Activated CD4-positive, alpha-beta memory T cell treated with anti-CD3 and anti-CD28 coated beads, Interleukin-2, amount 10 ng/mL, durations not matched to agents 7 days and 5 days (primary cell): ENCODE measurements at regions not wholly inside any gene's neighbourhood (a gene's known extent, or its start where the extent isn't known, plus 50 kb on each side); places are given as distances from the start of the nearest gene placed in this dataset.

Experiments
- CTCF ChIA-PET: fragments of 350-600 bp; sonication (Branson Sonifier 250); formaldehyde crosslinking; loops from one replicate; lab custom pipeline; 2021; ENCODE audit warnings: antibody characterized with exemption, inconsistent platforms; lab: Charles Lee
- POLR2A ChIA-PET: fragments of 350-600 bp; sonication (Branson Sonifier 250); formaldehyde crosslinking; loops from one replicate; lab custom pipeline; 2021; ENCODE audit warnings: antibody characterized with exemption; lab: Charles Lee
- DNase-seq: peaks from one replicate; pipeline ENCODE4 v3.0.0-alpha.2; 2020
- H3K27ac Mint-ChIP-seq: one replicate; pipeline ENCODE4 v1.8.0; 2021; ENCODE audit warnings: mild to moderate bottlenecking, mixed read lengths
- H3K27me3 Mint-ChIP-seq: one replicate; pipeline ENCODE4 v1.8.0; 2021; ENCODE audit warnings: mixed read lengths
- H3K36me3 Mint-ChIP-seq: one replicate; pipeline ENCODE4 v1.8.0; 2021; ENCODE audit warnings: low read depth, mixed read lengths
- H3K4me1 Mint-ChIP-seq: one replicate; pipeline ENCODE4 v1.8.0; 2021; ENCODE audit warnings: mixed read lengths
- H3K4me3 Mint-ChIP-seq: one replicate; pipeline ENCODE4 v1.8.0; 2021; ENCODE audit warnings: mild to moderate bottlenecking, mixed read lengths
- H3K9me3 Mint-ChIP-seq: one replicate; pipeline ENCODE4 v1.8.0; 2021; ENCODE audit warnings: mixed read lengths

- DNase-seq = no peak
- H3K4me1 Mint-ChIP-seq = no peaks in the 10 kb centered on the region
- CTCF ChIA-PET = no interaction called here
- H3K36me3 Mint-ChIP-seq = no peaks in the 10 kb centered on the region
- H3K27me3 Mint-ChIP-seq = no peaks in the 10 kb centered on the region
- no peak overlapping the region for H3K27ac Mint-ChIP-seq
- no peaks in the 10 kb centered on the region for H3K9me3 Mint-ChIP-seq
- POLR2A ChIA-PET = no interaction called here
- no peak overlapping the region for H3K4me3 Mint-ChIP-seq
Observed at GRCh38 chr16:85206472-85207356, 94.4 kb upstream of the CIBAR2 start.

- CTCF ChIA-PET = no interaction called here
- no peaks in the 10 kb centered on the region for H3K9me3 Mint-ChIP-seq
Observed at GRCh38 chr16:85207357-85207921, 95.2 kb upstream of the CIBAR2 start.

GRCh38 chr16:85208181-85208580, 95.9 kb upstream of the CIBAR2 start:
- H3K4me1 Mint-ChIP-seq = no peaks in the 10 kb centered on the region
- no peak overlapping the region for H3K27ac Mint-ChIP-seq
- H3K27me3 Mint-ChIP-seq = no peaks in the 10 kb centered on the region
- no peaks in the 10 kb centered on the region for H3K36me3 Mint-ChIP-seq
- CTCF ChIA-PET = no interaction called here
- no peaks in the 10 kb centered on the region for H3K9me3 Mint-ChIP-seq
- POLR2A ChIA-PET = no interaction called here
- DNase-seq = no peak
- H3K4me3 Mint-ChIP-seq = no peak overlapping the region

More at GRCh38 chr16:85207357-85207921, 95.2 kb upstream of the CIBAR2 start:
- Mint-ChIP-seq H3K4me1 (no peaks in the 10 kb centered on the region), H3K27ac (no peak overlapping the region), H3K4me3 (no peak overlapping the region), H3K36me3 (no peaks in the 10 kb centered on the region), H3K27me3 (no peaks in the 10 kb centered on the region)
- DNase-seq = no peak
- POLR2A ChIA-PET = no interaction called here

- Mint-ChIP-seq H3K9me3 (no peaks in the 10 kb centered on the region), H3K36me3 (no peaks in the 10 kb centered on the region), H3K27me3 (no peaks in the 10 kb centered on the region), H3K27ac (no peak overlapping the region), H3K4me1 (no peaks in the 10 kb centered on the region), H3K4me3 (no peak overlapping the region)
- ChIA-PET CTCF (no interaction called here), POLR2A (no interaction called here)
- no peak for DNase-seq
Observed at GRCh38 chr16:85208643-85209520, 96.6 kb upstream of the CIBAR2 start.

GRCh38 chr16:85209526-85210121, 97.4 kb upstream of the CIBAR2 start:
- Mint-ChIP-seq H3K9me3 (no peaks in the 10 kb centered on the region), H3K4me1 (no peaks in the 10 kb centered on the region), H3K27ac (no peak overlapping the region), H3K36me3 (no peaks in the 10 kb centered on the region), H3K4me3 (no peak overlapping the region), H3K27me3 (no peaks in the 10 kb centered on the region)
- ChIA-PET CTCF (no interaction called here), POLR2A (no interaction called here)
- no peak for DNase-seq

- Mint-ChIP-seq H3K36me3 (no peaks in the 10 kb centered on the region), H3K9me3 (no peaks in the 10 kb centered on the region), H3K4me3 (no peak overlapping the region), H3K27ac (no peak overlapping the region), H3K27me3 (no peaks in the 10 kb centered on the region), H3K4me1 (no peaks in the 10 kb centered on the region)
- POLR2A ChIA-PET = no interaction called here
- no peak for DNase-seq
- CTCF ChIA-PET = no interaction called here
Observed at GRCh38 chr16:85210423-85211169, 98.3 kb upstream of the CIBAR2 start.

- CTCF ChIA-PET = no interaction called here
- H3K27me3 Mint-ChIP-seq = no peaks in the 10 kb centered on the region
- POLR2A ChIA-PET = no interaction called here
- H3K4me1 Mint-ChIP-seq = no peaks in the 10 kb centered on the region
- H3K27ac Mint-ChIP-seq = no peak overlapping the region
- DNase-seq = no peak
- no peaks in the 10 kb centered on the region for H3K9me3 Mint-ChIP-seq
- H3K36me3 Mint-ChIP-seq = no peaks in the 10 kb centered on the region
- no peak overlapping the region for H3K4me3 Mint-ChIP-seq
Observed at GRCh38 chr16:85211271-85211801, 99.1 kb upstream of the CIBAR2 start.

- H3K9me3 Mint-ChIP-seq = no peaks in the 10 kb centered on the region
- H3K27me3 Mint-ChIP-seq = no peaks in the 10 kb centered on the region
- H3K4me3 Mint-ChIP-seq = no peak overlapping the region
- ChIA-PET CTCF (no interaction called here), POLR2A (no interaction called here)
- no peaks in the 10 kb centered on the region for H3K36me3 Mint-ChIP-seq
- no peak for DNase-seq
- H3K4me1 Mint-ChIP-seq = no peaks in the 10 kb centered on the region
- H3K27ac Mint-ChIP-seq = no peak overlapping the region
Observed at GRCh38 chr16:85213926-85214675, 101.8 kb upstream of the CIBAR2 start.

GRCh38 chr16:85215478-85216118, 103.3 kb upstream of the CIBAR2 start:
- ChIA-PET CTCF (no interaction called here), POLR2A (no interaction called here)
- no peaks in the 10 kb centered on the region for H3K27me3 Mint-ChIP-seq
- H3K4me1 Mint-ChIP-seq = no peaks in the 10 kb centered on the region
- no peak overlapping the region for H3K4me3 Mint-ChIP-seq
- no peaks in the 10 kb centered on the region for H3K9me3 Mint-ChIP-seq
- no peak overlapping the region for H3K27ac Mint-ChIP-seq
- H3K36me3 Mint-ChIP-seq = no peaks in the 10 kb centered on the region
- DNase-seq = no peak

- H3K36me3 Mint-ChIP-seq = no peaks in the 10 kb centered on the region
- no peak overlapping the region for H3K27ac Mint-ChIP-seq
- ChIA-PET POLR2A (no interaction called here), CTCF (no interaction called here)
- H3K9me3 Mint-ChIP-seq = no peaks in the 10 kb centered on the region
- no peaks in the 10 kb centered on the region for H3K4me1 Mint-ChIP-seq
- no peak overlapping the region for H3K4me3 Mint-ChIP-seq
- no peak for DNase-seq
- H3K27me3 Mint-ChIP-seq = no peaks in the 10 kb centered on the region
Observed at GRCh38 chr16:85216522-85217375, 104.5 kb upstream of the CIBAR2 start.
